Adipocyte (in vitro differentiated cells): ENCODE measurements at regions not wholly inside any gene's neighbourhood (a gene's known extent, or its start where the extent isn't known, plus 50 kb on each side); places are given as distances from the start of the nearest gene placed in this dataset.

Experiments used
- DNase-seq: peaks from one replicate; pipeline ENCODE4 v3.0.0-alpha.2; 2015; ENCODE audit warnings: low read depth
- H3K27me3 ChIP-seq: replicated peaks from 2 replicates; pipeline ENCODE4 v1.7.0; 2013; ENCODE audit warnings: mild to moderate bottlenecking, low read length, moderate library complexity; ENCODE audit not compliant: control insufficient read depth, insufficient read depth
- H3K36me3 ChIP-seq: 2 replicates; pipeline ENCODE4 v1.7.0; 2013; ENCODE audit warnings: low read length, mild to moderate bottlenecking, moderate library complexity; ENCODE audit not compliant: control insufficient read depth, insufficient read depth, severe bottlenecking
- H3K4me1 ChIP-seq: 2 replicates; pipeline ENCODE4 v1.7.0; 2013; ENCODE audit warnings: mild to moderate bottlenecking, low read length, moderate library complexity; ENCODE audit not compliant: control insufficient read depth, insufficient read depth
- H3K4me3 ChIP-seq: 2 replicates; pipeline ENCODE4 v1.7.0; 2013; ENCODE audit warnings: mild to moderate bottlenecking, low read length, moderate library complexity
- H3K9ac ChIP-seq: 2 replicates; pipeline ENCODE4 v1.7.0; 2013; ENCODE audit warnings: mild to moderate bottlenecking, low read length, moderate library complexity
- H3K9me3 ChIP-seq: 2 replicates; pipeline ENCODE4 v1.7.0; 2013; ENCODE audit warnings: mild to moderate bottlenecking, low read length, moderate library complexity; ENCODE audit not compliant: control insufficient read depth

GRCh38 chr10:57222129-57222528 is 861.1 kb upstream of the ZWINT start:
- H3K4me3 ChIP-seq = no peak overlapping the region

GRCh38 chr10:57221674-57222073 is 860.6 kb upstream of the ZWINT start:
- Histone ChIP-seq H3K4me3 (no peak overlapping the region), H3K9me3 (no peaks in the 10 kb centered on the region), H3K36me3 (no peaks in the 10 kb centered on the region), H3K27me3 (no peaks in the 10 kb centered on the region), H3K4me1 (no peaks in the 10 kb centered on the region), H3K9ac (no peak overlapping the region)
- no peak for DNase-seq

More at GRCh38 chr10:57222129-57222528, 861.1 kb upstream of the ZWINT start:
- no peaks in the 10 kb centered on the region for H3K27me3 ChIP-seq
- H3K36me3 ChIP-seq = no peaks in the 10 kb centered on the region
- no peaks in the 10 kb centered on the region for H3K9me3 ChIP-seq
- H3K4me1 ChIP-seq = no peaks in the 10 kb centered on the region
- H3K9ac ChIP-seq = no peak overlapping the region
- no peak for DNase-seq

DNA sequence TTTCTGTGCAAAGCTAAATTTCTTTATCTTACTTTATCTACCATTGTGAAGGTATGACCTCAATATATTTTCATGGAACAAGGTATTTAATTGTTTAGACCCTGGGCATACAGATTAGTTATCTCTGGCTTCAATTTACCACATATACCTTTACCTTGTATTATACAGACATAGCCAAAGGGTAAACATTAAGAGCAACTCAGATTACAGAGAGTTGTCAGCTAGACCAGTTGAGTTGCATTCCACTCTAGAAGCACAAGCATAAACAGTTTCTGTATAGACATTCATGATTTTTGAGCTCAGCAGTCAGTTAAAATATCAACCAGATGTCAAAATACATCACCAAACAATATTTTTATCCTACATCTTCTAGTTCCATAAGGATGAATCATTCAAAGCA is 857.3 kb upstream of the ZWINT start:
- H3K36me3 ChIP-seq = no peaks in the 10 kb centered on the region
- no peak for DNase-seq
- H3K9me3 ChIP-seq = no peaks in the 10 kb centered on the region
- no peak overlapping the region for H3K4me3 ChIP-seq
- H3K27me3 ChIP-seq = no peaks in the 10 kb centered on the region
- H3K9ac ChIP-seq = no peak overlapping the region
- H3K4me1 ChIP-seq = no peaks in the 10 kb centered on the region

DNA sequence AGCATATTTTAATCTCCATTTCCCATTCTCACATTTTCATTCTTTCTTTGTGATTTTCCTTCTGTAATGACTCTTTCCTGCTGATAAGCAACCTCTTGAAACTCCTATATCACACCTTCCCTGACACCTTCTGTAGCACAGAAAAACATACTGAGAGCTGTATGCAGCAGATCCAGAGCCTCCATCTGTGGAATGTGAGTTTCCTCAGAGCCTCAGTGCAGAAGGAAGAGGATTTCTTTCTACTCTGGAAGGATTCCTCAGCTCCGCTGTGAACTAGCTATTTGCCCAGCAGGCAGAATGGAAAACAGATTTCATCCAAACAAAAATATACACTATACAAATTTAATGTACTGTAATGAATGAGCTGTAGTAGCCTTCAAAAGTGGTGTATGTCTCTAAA is 841.3 kb upstream of the ZWINT start:
- Histone ChIP-seq H3K4me3 (no peak overlapping the region), H3K36me3 (no peaks in the 10 kb centered on the region), H3K9me3 (no peaks in the 10 kb centered on the region), H3K4me1 (no peaks in the 10 kb centered on the region), H3K27me3 (no peaks in the 10 kb centered on the region), H3K9ac (no peak overlapping the region)
- no peak for DNase-seq

- Histone ChIP-seq H3K9me3 (no peaks in the 10 kb centered on the region), H3K36me3 (no peaks in the 10 kb centered on the region)
Observed at GRCh38 chr10:57188846-57189245, 827.8 kb upstream of the ZWINT start.

DNA sequence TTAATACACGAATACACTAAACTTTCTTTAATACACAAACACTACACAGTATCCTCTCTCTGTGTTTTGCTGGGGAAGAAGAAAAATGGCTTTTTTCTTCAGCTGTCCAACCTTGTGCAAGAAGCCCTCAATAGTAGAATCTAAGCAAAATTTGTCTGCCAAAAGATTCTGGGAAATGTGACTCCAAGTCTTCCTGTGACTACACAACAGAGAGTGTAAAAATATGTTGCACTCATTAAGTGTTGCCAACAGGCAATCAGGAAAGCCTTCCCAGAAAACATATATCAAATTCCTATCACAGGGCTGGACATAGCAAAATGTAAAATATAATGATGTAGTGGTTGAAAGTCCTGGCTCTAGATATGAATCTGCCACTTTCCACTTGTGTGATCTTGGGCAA is 825.1 kb upstream of the ZWINT start:
- no peak overlapping the region for H3K4me3 ChIP-seq
- no peaks in the 10 kb centered on the region for H3K4me1 ChIP-seq
- no peaks in the 10 kb centered on the region for H3K27me3 ChIP-seq
- DNase-seq = no peak
- no peaks in the 10 kb centered on the region for H3K36me3 ChIP-seq
- H3K9me3 ChIP-seq = no peaks in the 10 kb centered on the region
- H3K9ac ChIP-seq = no peak overlapping the region

More at GRCh38 chr10:57188846-57189245, 827.8 kb upstream of the ZWINT start:
- no peaks in the 10 kb centered on the region for H3K27me3 ChIP-seq
- H3K4me3 ChIP-seq = no peak overlapping the region
- no peak overlapping the region for H3K9ac ChIP-seq
- no peaks in the 10 kb centered on the region for H3K4me1 ChIP-seq
- no peak for DNase-seq

- DNase-seq = no peak
- H3K36me3 ChIP-seq = no peaks in the 10 kb centered on the region
- H3K4me1 ChIP-seq = no peaks in the 10 kb centered on the region
Observed at GRCh38 chr10:57169597-57169996, 808.5 kb upstream of the ZWINT start.

DNA sequence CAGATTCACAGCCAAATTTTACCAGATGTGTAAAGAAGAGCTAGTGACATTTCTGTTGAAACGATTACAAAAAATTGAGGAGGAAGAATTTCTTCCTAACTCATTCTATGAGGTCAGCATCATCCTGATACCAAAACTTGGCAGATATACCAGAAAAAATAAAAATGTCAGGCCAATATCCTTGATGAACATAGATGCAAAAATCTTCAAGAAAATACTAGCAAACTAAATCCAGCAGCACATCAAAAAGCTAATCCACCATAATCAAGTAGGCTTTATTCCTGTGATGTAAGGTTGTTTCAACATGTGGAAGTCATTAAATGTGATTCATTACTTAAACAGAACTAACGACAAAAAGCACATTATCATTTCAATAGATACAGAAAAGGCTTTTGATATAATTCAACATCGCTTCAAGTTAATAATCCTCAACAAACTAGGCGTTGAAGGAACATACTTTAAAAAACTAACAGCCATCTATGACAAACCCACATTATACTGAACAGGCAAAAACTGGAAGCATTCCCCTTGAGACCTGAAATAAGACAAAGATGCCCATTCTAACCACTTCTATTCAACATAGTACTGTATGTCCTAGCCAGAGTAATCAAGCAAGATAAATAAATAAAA is 807.7 kb upstream of the ZWINT start:
- no peaks in the 10 kb centered on the region for H3K36me3 ChIP-seq
- H3K27me3 ChIP-seq = no peaks in the 10 kb centered on the region
- no peaks in the 10 kb centered on the region for H3K4me1 ChIP-seq
- H3K4me3 ChIP-seq = no peak overlapping the region
- H3K9me3 ChIP-seq = no peaks in the 10 kb centered on the region
- DNase-seq = no peak
- no peak overlapping the region for H3K9ac ChIP-seq

More at GRCh38 chr10:57169597-57169996, 808.5 kb upstream of the ZWINT start:
- no peak overlapping the region for H3K9ac ChIP-seq
- no peaks in the 10 kb centered on the region for H3K9me3 ChIP-seq
- H3K27me3 ChIP-seq = no peaks in the 10 kb centered on the region
- no peak overlapping the region for H3K4me3 ChIP-seq

DNA sequence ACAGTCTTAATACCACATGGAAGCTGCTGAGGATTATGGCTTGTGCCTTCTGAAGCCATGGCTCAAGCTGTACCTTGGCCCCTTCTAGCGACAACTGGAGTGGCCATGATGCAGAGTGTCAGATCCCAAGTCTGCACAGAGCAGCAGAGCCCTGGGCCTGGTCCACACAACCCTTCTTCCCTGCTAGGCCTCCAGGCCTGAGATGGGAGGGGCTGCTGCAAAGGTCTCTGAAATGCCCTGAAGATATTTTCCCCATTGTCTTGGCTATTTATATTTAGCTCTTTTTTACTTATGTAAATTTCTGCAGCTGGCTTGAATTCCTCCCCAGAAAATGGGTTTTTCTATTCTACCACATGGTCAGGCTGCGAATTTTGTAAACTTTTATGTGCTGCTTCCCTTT is 804.6 kb upstream of the ZWINT start:
- H3K9ac ChIP-seq = no peak overlapping the region
- H3K36me3 ChIP-seq = no peaks in the 10 kb centered on the region
- no peaks in the 10 kb centered on the region for H3K4me1 ChIP-seq
- DNase-seq = no peak
- no peaks in the 10 kb centered on the region for H3K9me3 ChIP-seq
- no peaks in the 10 kb centered on the region for H3K27me3 ChIP-seq
- H3K4me3 ChIP-seq = no peak overlapping the region

DNA sequence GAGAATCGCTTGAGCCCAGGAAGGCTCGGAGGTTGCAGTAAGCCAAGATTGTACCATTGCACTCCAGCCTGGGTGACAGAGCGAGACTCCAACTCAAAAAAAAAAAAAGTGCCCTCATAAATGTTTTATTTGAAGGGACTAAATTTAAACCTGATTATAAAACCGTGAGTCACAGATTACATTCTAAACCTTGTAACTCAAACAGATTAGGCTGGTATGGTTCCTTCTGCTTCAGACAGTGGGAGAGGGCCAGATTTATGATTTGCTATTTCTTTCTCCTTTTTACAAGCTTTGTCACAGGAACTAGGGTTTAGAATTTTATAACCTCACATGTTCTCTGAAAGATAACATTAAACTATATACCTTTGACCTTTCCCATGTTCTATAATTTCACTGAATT is 801.2 kb upstream of the ZWINT start:
- Histone ChIP-seq H3K36me3 (no peaks in the 10 kb centered on the region), H3K9ac (no peak overlapping the region), H3K4me3 (no peak overlapping the region), H3K4me1 (no peaks in the 10 kb centered on the region), H3K9me3 (no peaks in the 10 kb centered on the region), H3K27me3 (no peaks in the 10 kb centered on the region)
- DNase-seq = no peak

DNA sequence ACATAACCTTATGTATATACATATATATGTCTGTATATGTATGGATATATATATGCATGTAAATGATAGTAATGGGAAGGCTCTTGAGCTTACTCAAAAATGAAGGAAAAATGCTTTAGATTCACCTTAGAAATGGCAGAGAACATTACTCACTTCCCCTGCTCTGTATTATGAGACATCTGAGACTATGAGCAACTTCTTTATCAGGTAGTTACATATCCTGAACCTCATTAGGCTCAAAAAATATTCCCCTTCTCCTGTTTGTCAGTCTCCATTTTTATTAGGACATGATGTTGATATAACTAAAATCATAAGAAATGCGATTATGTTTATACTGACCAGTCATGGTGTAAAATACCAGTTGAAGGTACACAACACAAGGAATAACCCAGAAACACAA is 800.1 kb upstream of the ZWINT start:
- Histone ChIP-seq H3K4me1 (no peaks in the 10 kb centered on the region), H3K9ac (no peak overlapping the region), H3K36me3 (no peaks in the 10 kb centered on the region), H3K9me3 (no peaks in the 10 kb centered on the region), H3K27me3 (no peaks in the 10 kb centered on the region), H3K4me3 (no peak overlapping the region)
- no peak for DNase-seq

DNA sequence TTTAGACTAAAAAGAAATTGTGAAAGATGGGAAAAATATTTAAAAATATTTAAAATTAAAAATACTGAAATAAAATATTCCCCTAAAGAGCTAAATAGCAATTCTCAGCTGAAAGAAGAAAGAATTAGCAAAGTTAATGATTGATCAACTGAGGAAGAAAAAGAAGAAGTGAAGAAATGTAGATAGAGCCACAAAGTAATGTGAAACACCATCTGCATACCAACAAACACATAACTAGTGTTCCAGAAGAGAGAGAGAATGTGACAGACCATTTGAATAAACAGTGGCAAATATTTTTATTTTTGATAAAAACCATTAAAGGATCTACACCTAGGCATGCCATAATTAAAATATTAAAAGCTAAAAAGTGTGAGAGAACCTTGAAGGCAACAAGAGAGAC is 784.5 kb upstream of the ZWINT start:
- Histone ChIP-seq H3K36me3 (no peaks in the 10 kb centered on the region), H3K27me3 (no peaks in the 10 kb centered on the region), H3K4me1 (no peaks in the 10 kb centered on the region), H3K4me3 (no peak overlapping the region), H3K9me3 (no peaks in the 10 kb centered on the region), H3K9ac (no peak overlapping the region)
- no peak for DNase-seq
